ENCODE measurements at regions not wholly inside any gene's neighbourhood (a gene's known extent, or its start where the extent isn't known, plus 50 kb on each side); places are given as distances from the start of the nearest gene placed in this dataset.

DNA sequence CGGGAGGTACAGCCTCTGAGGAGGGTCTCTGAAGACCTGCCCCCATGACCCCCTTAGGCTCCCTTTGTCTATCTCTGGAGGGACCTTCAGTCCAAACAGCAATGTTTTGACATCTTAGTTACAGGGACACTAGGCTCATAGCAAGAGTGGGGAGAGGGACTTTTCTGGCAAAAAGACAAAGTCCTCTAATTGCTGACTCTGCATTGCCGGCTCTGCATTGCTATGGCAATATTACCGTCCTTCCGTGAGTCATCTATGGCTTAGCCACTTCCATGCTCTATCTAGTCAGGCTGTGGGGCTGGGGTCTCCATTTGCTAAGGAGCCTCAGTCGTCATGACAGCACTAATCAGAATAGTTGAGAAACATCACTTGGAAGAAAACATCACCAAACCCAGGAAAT lies 952.6 kb downstream of the KCNMA1 start:
- H2BK5ac ChIP-seq (ENCODE audit: low read depth, low read length) = no peak overlapping the region
- DNase-seq (ENCODE audit: low read depth in 1 of 2, low spot score in 2 of 2) = no peak
- H3K27ac ChIP-seq (ENCODE audit: low read depth, low read length) = no peak overlapping the region
- no peak overlapping the region for H3K4ac ChIP-seq (replicated peaks; ENCODE audit: insufficient read length, low read depth, low read length)
- no peak overlapping the region for H3K4me2 ChIP-seq (ENCODE audit: insufficient read depth in 1 of 2, low read depth in 2 of 2, low read length in 2 of 2)
- no peak overlapping the region for H2BK12ac ChIP-seq (ENCODE audit: low read depth, low read length)
- FAIRE-seq = peak; percentile 24
- H3K4me1 ChIP-seq (replicated peaks in 1 of 4; ENCODE audit: control insufficient read depth in 3 of 4, insufficient read depth in 4 of 4, low read length in 3 of 4) = no peaks in the 10 kb centered on the region
- no peak overlapping the region for H3K14ac ChIP-seq (ENCODE audit: insufficient read length)
- no peak overlapping the region for H3K18ac ChIP-seq (ENCODE audit: extremely low read depth, low read length)
- no peak overlapping the region for H2AK5ac ChIP-seq (ENCODE audit: low read depth, low read length)
- no peaks in the 10 kb centered on the region for H4K20me1 ChIP-seq (replicated peaks in 1 of 2; ENCODE audit: control insufficient read depth in 1 of 2, insufficient read depth in 2 of 2, low read length in 2 of 2)
- H3K23me2 ChIP-seq (ENCODE audit: low read depth, low read length) = no peaks in the 10 kb centered on the region
- POLR2A ChIA-PET (ENCODE audit: partially characterized antibody) = no interaction called here
- H2AFZ ChIP-seq (ENCODE audit: low read length) = no peak overlapping the region
- no peak overlapping the region for H3K4me3 ChIP-seq (ENCODE audit: extremely low read depth in 1 of 4, insufficient read depth in 2 of 4, low read depth in 3 of 4, low read length in 4 of 4)
- H2BK15ac ChIP-seq (ENCODE audit: low read length) = no peak overlapping the region
- H3K23ac ChIP-seq (ENCODE audit: insufficient read length) = no peak overlapping the region
- no peak overlapping the region for H4K91ac ChIP-seq (replicated peaks; ENCODE audit: insufficient read length, low read length)
- H2BK20ac ChIP-seq (ENCODE audit: low read length) = no peak overlapping the region
- no peak overlapping the region for H2BK120ac ChIP-seq (replicated peaks; ENCODE audit: low read depth, low read length)
- no peak overlapping the region for H4K5ac ChIP-seq (ENCODE audit: insufficient read length, low read depth, low read length)
- CTCF ChIA-PET (ENCODE audit: partially characterized antibody) = interaction anchor here (1.1 kb wide), 1 partner anchor 51 kb away, joined by 4 read pairs; no protein-coding TSS in a partner anchor
- H3K9ac ChIP-seq (replicated peaks in 1 of 4; ENCODE audit: extremely low read depth in 1 of 4, low read depth in 3 of 4, low read length in 3 of 4) = no peak overlapping the region
- H3K27me3 ChIP-seq (replicated peaks in 1 of 4; ENCODE audit: control insufficient read depth in 3 of 4, extremely low read depth in 1 of 4, insufficient read depth in 3 of 4, low read length in 3 of 4) = no peaks in the 10 kb centered on the region
- no peaks in the 10 kb centered on the region for H3K9me3 ChIP-seq (ENCODE audit: insufficient read depth in 2 of 2, low read depth in 1 of 2, low read length in 1 of 2)
- peaks cover 0 to 4% of the 10 kb centered on the region in 2 experiments; a peak in 1 of 4 replicates for H3K79me2 ChIP-seq (ENCODE audit: control insufficient read depth in 1 of 2, insufficient read depth in 2 of 2, low read length in 2 of 2)
- 77% methylated on average over 5 of the region's 5 CpGs; no CpG with 5 or more reads in 1 of the 2 experiments for WGBS, 2 experiments (ENCODE audit: extremely low coverage in 1 of 2, insufficient coverage in 1 of 2, insufficient read length in 1 of 2, insufficient replicate concordance in 2 of 2, low coverage in 1 of 2, low lambda C conversion rate in 2 of 2, missing lambda C conversion rate in 1 of 2)
- H4K8ac ChIP-seq (ENCODE audit: extremely low read depth, insufficient read depth, low read length) = no peak overlapping the region
- no peak overlapping the region for H3K56ac ChIP-seq (replicated peaks; ENCODE audit: insufficient read length, low read depth, low read length)
- H3K79me1 ChIP-seq (ENCODE audit: low read depth, low read length) = no peaks in the 10 kb centered on the region
- H3K36me3 ChIP-seq (ENCODE audit: control insufficient read depth in 2 of 4, insufficient read depth in 4 of 4, low read length in 3 of 4) = no peaks in the 10 kb centered on the region
- no peak for TF ChIP-seq NANOG (IDR thresholded peaks at IDR 0.05; ENCODE audit: insufficient read depth, low read depth, low read length, poor library complexity, severe bottlenecking)
- TF ChIP-seq RNF2 (IDR thresholded peaks at IDR 0.05; ENCODE audit: borderline replicate concordance, low read depth, low read length, missing control alignments, poor library complexity, severe bottlenecking) = no peak
- no peak for TF ChIP-seq NRF1 (IDR thresholded peaks at IDR 0.05; ENCODE audit: low read depth, low read length)
- TF ChIP-seq, protein P1, sequence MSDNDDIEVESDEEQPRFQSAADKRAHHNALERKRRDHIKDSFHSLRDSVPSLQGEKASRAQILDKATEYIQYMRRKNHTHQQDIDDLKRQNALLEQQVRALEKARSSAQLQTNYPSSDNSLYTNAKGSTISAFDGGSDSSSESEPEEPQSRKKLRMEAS (IDR thresholded peaks at IDR 0.05) = no peak
- no peak for TF ChIP-seq POU5F1 (IDR thresholded peaks at IDR 0.05; ENCODE audit: low read depth, low read length)
- no peak for TF ChIP-seq TAF7 (optimal IDR thresholded peaks at IDR 0.05; ENCODE audit: borderline replicate concordance, low read depth, low read length)
- no peak for TF ChIP-seq ZNF274 (IDR thresholded peaks at IDR 0.05; ENCODE audit: borderline replicate concordance, extremely low read depth, low read length)
- no peak for TF ChIP-seq SIX5 (IDR thresholded peaks at IDR 0.05; ENCODE audit: low read depth, low read length)
- TF ChIP-seq HDAC6 (IDR thresholded peaks at IDR 0.05; ENCODE audit: low read depth, low read length) = no peak
- TF ChIP-seq, protein P2, sequence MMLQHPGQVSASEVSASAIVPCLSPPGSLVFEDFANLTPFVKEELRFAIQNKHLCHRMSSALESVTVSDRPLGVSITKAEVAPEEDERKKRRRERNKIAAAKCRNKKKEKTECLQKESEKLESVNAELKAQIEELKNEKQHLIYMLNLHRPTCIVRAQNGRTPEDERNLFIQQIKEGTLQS (IDR thresholded peaks at IDR 0.05; ENCODE audit: insufficient read depth, low read depth, low read length) = no peak
- TF ChIP-seq FOSL1 (IDR thresholded peaks at IDR 0.05; ENCODE audit: insufficient read depth, low read depth, low read length) = no peak
- TF ChIP-seq EGR1 (IDR thresholded peaks at IDR 0.05; ENCODE audit: borderline replicate concordance, low read depth, low read length) = no peak
- TF ChIP-seq BRCA1 (IDR thresholded peaks at IDR 0.05; ENCODE audit: low read depth, low read length) = no peak
